Lung (tissue), 11 donors: ENCODE measurements at regions not wholly inside any gene's neighbourhood (a gene's known extent, or its start where the extent isn't known, plus 50 kb on each side); places are given as distances from the start of the nearest gene placed in this dataset.

Experiments
- ATAC-seq: fragments of 200-7000 bp; cut with Tn5 transposase; one replicate; pipeline ENCODE4 v1.9.1; 2020; ENCODE audit warnings: moderate number of reproducible peaks; ENCODE audit not compliant: insufficient read depth, low FRiP score
- DNase-seq, 3 donors: peaks; one replicate each; pipeline ENCODE4 v3.0.0-alpha.2; 2013 to 2017
- H3K27ac ChIP-seq, 2 donors: one replicate each; pipeline ENCODE4 v1.5.1; 2013; ENCODE audit warnings: mild to moderate bottlenecking in 2 of 2, moderate library complexity in 2 of 2, control low read depth in 1 of 2, inconsistent platforms in 1 of 2, low read depth in 1 of 2, low read length in 1 of 2
- H3K27me3 ChIP-seq, 3 donors: one replicate each; pipeline ENCODE4 v1.5.1; 2013; ENCODE audit warnings: low read length in 2 of 3; ENCODE audit not compliant: control insufficient read depth in 3 of 3, insufficient read depth in 3 of 3
- H3K36me3 ChIP-seq, 4 donors: one replicate each; pipeline ENCODE4 v1.5.1; 2013; ENCODE audit warnings: low read length in 4 of 4, mild to moderate bottlenecking in 1 of 4, moderate library complexity in 1 of 4; ENCODE audit not compliant: control insufficient read depth in 4 of 4, insufficient read depth in 4 of 4
- H3K4me1 ChIP-seq, 5 donors: one replicate each; pipeline ENCODE4 v1.5.1; 2013; ENCODE audit warnings: low read length in 5 of 5, mild to moderate bottlenecking in 2 of 5, moderate library complexity in 1 of 5; ENCODE audit not compliant: control insufficient read depth in 5 of 5, insufficient read depth in 5 of 5
- H3K4me3 ChIP-seq: one replicate; pipeline ENCODE4 v1.5.1; 2013; ENCODE audit warnings: mild to moderate bottlenecking, control low read depth, moderate library complexity
- H3K9ac ChIP-seq, 2 donors: one replicate each; pipeline ENCODE4 v1.5.1; 2013; ENCODE audit warnings: low read length in 2 of 2, control low read depth in 1 of 2; ENCODE audit not compliant: insufficient read depth in 1 of 2
- H3K9me3 ChIP-seq, 4 donors: one replicate each; pipeline ENCODE4 v1.5.1; 2013; ENCODE audit warnings: low read length in 3 of 4, mild to moderate bottlenecking in 1 of 4, moderate library complexity in 1 of 4; ENCODE audit not compliant: control insufficient read depth in 4 of 4, insufficient read depth in 3 of 4
- WGBS, 2 donors: extraction: QIAGEN DNeasy Blood & Tissue Kit; methylation state at CpG; one replicate each; pipeline ENCODE4 v1.1.7; 2013; 5-methylcytosine and 5-hydroxymethylcytosine counted together
- TF ChIP-seq, protein P1 (sequence below): IDR thresholded peaks from 2 replicates; pipeline ENCODE4 v1.5.1; 2012; ENCODE audit warnings: mild to moderate bottlenecking; ENCODE audit errors: control extremely low read depth, extremely low read depth
- donor health status: control.
- donor health status: control.
- donor health status: Bipolar disorder and iron deficiency.
- donor health status: healthy.
- donor health status: DM: yes; HTN: yes; CAD: no.

DNA sequence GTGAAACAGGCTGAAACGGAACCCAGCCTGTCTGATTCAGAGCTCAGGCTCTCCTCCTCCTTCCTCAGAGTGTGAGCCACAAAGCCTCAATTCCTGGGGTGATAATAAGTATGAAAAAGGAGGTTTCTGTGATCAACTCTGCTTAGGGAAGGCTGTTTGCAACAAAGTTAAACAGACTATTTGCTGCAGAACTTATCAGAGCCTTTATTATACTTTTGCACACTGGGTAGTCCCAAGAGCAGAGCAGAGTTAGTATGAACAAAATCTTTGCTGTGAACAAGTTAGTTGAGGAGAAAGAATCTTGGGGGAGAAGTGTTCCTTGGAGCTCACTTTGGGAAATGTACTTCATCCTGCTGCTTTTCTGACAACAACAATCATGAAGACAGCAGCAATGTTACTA lies 67.4 kb downstream of the MRM1 start:
- Histone ChIP-seq H3K9ac (no peak overlapping the region), H3K4me1 (no peaks in the 10 kb centered on the region), H3K4me3 (no peak overlapping the region), H3K27me3 (peaks cover 0 to 5% (median 0%) of the 10 kb centered on the region in 3 donors), H3K27ac (no peak overlapping the region), H3K36me3 (no peaks in the 10 kb centered on the region), H3K9me3 (no peaks in the 10 kb centered on the region)
- 83 to 86% methylated on average over 1 of the region's 1 CpG for WGBS, 2 donors
- TF ChIP-seq, protein P1, sequence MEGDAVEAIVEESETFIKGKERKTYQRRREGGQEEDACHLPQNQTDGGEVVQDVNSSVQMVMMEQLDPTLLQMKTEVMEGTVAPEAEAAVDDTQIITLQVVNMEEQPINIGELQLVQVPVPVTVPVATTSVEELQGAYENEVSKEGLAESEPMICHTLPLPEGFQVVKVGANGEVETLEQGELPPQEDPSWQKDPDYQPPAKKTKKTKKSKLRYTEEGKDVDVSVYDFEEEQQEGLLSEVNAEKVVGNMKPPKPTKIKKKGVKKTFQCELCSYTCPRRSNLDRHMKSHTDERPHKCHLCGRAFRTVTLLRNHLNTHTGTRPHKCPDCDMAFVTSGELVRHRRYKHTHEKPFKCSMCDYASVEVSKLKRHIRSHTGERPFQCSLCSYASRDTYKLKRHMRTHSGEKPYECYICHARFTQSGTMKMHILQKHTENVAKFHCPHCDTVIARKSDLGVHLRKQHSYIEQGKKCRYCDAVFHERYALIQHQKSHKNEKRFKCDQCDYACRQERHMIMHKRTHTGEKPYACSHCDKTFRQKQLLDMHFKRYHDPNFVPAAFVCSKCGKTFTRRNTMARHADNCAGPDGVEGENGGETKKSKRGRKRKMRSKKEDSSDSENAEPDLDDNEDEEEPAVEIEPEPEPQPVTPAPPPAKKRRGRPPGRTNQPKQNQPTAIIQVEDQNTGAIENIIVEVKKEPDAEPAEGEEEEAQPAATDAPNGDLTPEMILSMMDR, result no peak
- DNase-seq (no peak), ATAC-seq (no peak)

DNA sequence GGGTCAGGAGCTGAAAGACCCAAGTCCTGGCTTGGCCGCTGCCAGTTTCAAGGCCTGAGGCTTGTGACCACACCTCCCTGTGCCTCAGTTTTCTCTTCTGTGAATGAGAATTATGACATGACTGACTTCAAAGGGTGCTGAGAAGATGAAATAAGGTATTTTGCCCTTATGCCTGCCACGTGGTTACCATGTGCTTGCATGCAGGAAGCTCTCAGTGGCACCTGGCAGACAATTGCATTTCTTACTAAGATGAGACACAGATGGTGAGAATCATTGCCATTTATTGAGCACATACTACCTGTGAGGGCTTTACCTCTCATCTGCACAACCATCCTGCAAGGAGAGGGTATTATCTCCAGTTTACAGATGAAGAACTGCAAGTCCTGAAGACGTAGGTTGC lies 69.8 kb downstream of the MRM1 start:
- TF ChIP-seq, protein P1, result no peak
- Histone ChIP-seq H3K36me3 (no peaks in the 10 kb centered on the region), H3K9me3 (no peaks in the 10 kb centered on the region), H3K27ac (no peak overlapping the region), H3K4me1 (no peaks in the 10 kb centered on the region), H3K27me3 (peaks cover 0 to 5% (median 0%) of the 10 kb centered on the region in 3 donors), H3K9ac (no peak overlapping the region), H3K4me3 (no peak overlapping the region)
- no peak for ATAC-seq
- DNase-seq, result no peak
- WGBS, 2 donors, result 78% methylated on average over 3 of the region's 3 CpGs

DNA sequence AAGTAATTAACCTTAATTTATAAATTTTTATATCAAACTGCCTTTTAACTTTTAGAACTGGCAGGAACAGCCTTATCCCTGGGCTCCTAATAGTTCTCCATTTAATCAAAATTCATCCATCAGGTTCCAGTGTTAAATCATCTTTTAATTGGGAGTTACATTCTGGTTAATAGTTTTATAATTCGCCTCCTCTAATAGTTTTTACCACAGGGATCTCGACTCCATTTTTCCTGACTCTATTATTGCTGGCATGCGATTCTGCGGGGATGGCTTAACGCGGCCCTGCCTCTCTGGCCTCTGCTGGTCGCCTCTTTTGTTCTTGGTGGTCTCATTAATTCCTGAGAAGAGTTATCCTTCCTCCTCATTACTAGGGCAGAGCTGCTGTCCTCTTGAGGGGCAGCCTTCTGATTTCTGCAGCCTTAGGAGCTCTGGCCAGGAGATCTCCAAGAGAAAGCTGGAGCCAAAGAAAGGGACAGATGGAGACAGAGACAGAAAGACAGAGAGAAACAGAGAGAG lies 71.1 kb downstream of the MRM1 start:
- Histone ChIP-seq H3K4me3 (no peak overlapping the region), H3K27ac (no peak overlapping the region), H3K9me3 (no peaks in the 10 kb centered on the region), H3K9ac (no peak overlapping the region), H3K27me3 (peaks cover 0 to 5% (median 0%) of the 10 kb centered on the region in 3 donors), H3K36me3 (no peaks in the 10 kb centered on the region), H3K4me1 (no peaks in the 10 kb centered on the region)
- ATAC-seq, result no peak
- TF ChIP-seq, protein P1, result no peak
- 85 to 92% methylated on average over 7 of the region's 7 CpGs for WGBS, 2 donors
- no peak for DNase-seq

DNA sequence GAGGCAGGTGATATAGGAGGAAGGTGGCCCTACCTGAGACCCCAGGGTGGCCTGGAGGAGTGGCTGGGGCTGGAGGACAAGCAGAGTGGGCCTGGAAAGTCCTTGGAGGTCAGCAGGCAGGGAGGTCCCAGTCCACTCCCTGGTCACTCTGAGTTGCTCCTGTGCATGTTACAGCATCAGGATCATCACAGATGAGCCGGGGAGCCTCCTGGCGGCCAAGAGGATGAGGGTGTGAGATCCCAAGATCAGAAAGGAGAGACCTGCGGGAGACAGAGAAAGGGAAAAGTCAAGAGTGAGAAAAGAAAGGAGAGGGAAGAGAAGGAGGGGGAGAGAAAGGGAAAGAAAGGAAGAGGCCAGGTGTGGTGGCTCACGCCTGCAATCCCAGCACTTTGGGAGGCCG lies 71.7 kb downstream of the MRM1 start:
- TF ChIP-seq, protein P1, result no peak
- H3K36me3 ChIP-seq, result no peaks in the 10 kb centered on the region
- peaks cover 0 to 5% (median 0%) of the 10 kb centered on the region in 3 donors for H3K27me3 ChIP-seq
- H3K9me3 ChIP-seq, result no peaks in the 10 kb centered on the region
- ATAC-seq (no peak), DNase-seq (no peak)
- 90 to 91% methylated on average over 5 of the region's 5 CpGs for WGBS, 2 donors
- no peak overlapping the region for H3K4me3 ChIP-seq
- H3K9ac ChIP-seq, result no peak overlapping the region
- H3K27ac ChIP-seq, result no peak overlapping the region
- no peaks in the 10 kb centered on the region for H3K4me1 ChIP-seq
